ENCODE measurements at regions not wholly inside any gene's neighbourhood (a gene's known extent, or its start where the extent isn't known, plus 50 kb on each side); places are given as distances from the start of the nearest gene placed in this dataset.

DNA sequence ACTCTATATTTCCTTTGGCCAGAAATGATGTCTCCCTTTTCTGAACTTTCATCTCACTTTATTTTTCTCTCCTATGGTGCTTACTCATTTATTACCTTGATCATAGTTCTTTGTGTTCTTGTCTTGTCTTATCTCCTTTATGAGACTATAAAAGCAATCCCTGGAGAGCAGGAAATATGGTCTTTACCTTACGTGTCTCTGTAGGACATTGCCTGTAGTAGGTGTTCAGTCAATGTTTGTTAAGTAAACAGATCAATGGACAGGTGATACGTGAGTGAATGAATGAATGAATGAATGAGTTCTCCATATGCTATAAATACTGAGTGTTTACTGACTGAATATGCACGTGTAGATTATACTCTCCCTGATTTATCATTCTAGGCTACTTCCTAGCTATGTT lies 193.7 kb upstream of the HMGA2 start:
- no peak for DNase-seq (ENCODE audit: low spot score)

DNA sequence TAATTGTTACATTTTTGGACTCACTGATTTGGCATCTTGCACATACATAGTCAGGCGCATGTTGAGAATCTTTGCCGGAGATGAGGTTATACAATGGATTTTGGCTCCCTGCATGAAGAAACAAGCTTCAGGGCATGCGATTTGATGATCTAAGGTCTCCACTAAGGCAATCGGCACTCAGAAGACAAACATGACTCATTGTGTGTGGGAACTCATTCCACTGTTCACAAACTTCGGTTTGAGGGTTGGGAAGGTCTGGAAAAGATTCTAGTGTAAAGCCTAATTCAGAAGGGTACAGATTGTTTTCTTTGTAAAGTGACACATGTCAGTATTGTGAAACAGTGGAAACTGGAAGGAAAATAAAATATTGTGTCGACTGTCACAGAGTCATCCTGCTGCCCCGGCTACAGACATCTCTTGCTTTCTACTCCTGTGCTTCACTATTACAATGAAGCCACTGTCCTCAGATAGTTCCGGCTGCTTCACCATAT lies 192.6 kb upstream of the HMGA2 start:
- DNase-seq (ENCODE audit: low spot score) = no peak

DNA sequence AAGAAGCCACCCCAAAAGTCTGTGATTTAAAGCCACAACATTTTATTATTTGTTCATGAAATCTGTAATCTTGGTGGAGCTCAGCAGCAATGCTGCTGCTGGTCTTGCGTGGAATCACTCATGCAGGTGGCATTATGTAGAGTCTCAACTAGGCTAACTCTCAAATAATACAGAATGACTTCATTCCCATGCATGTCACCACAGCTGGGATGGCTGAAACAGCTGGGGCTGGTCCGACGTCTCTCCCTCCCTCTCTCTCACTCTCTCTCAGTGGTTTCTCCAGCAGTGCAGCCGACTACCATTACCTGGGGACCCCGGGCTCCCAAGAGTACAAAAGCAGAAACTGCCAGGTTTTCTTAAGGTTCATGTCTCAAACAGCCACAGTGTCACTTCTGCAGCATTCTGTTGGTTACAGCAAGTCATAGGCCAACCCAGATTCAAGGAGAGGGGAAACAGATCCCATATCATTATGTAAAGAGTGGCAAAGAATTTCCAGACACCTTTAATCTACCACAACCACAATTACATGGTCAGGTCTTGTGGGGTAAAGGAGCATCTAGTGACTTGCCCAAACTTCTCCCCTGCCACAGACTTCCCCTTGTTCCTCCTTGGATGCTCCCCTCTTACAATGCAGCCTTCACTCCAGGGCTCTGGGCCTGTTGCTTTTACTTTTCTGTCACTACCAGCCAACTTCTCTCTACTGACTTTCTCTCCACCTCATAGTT lies 192.0 kb upstream of the HMGA2 start:
- no peak for DNase-seq (ENCODE audit: low spot score)

DNA sequence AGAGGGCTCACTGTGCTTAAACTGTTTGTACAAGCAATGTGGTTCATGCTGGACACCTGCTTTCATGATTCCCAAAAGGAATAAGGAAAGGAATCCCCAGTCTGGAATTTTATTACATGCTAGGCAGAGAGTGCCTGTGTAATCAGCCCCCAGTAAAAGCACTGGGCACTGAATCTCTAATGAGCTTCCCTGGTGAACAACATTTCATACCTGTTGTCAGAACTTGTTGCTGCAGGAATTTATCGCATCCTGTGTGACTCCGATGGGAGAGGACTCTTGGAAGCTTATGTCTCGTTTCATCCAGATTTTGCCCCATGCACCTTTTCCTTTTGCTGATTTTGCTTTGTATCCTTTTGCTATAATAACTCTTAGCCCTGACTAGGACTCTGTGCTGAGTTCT lies 190.2 kb upstream of the HMGA2 start:
- no peak for DNase-seq (ENCODE audit: low spot score)

DNA sequence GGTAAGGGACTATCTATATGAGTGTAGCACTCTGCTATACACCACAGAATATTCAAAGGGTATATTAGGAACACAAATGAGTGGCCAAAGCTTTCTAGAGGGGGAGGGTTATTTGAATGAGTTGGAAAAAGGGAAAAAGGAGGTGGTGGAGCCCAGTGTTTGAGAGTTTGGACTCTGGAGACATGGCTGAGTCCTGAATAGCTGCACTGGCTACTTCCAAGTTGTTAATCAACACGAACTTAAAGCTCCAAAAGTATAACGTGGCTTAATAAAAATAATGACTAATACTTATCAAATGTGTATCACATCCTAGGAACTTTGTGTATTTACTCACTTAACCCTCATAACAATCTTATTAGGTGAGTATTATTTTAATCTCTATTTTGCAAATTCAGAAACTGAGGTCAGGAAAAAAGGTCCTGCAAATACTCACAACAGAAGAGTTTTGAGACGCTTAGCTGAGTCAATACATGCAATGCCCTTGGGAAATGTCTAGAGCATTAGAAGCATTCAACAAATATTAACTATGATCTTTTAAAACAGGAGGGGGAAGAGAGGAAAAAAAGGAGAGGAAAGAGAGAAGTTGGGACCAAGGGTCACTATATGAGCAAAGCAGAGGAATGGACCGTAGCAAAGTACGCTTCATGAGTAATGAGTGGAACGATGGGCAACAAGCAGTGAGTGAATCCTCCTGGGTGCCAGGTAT lies 189.5 kb upstream of the HMGA2 start:
- DNase-seq (ENCODE audit: low spot score) = no peak

DNA sequence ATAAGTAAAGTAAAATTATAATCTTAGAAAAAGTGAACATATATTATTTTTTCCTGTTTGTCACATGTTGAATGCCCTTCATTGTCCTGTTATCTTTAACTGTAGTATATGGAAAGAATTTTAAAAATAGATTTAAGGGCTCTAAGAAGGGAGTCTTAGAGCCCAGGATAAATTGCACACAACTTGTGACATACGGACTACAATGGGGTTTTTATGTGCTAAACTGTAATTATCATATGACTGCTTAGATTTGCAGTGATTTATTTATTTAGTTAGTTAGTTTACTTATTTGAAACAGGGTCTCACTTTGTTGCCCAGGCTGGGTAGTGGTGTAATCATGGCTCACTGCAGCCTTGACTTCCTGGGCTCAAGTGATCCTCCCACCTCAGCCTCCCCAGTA lies 187.8 kb upstream of the HMGA2 start:
- DNase-seq (ENCODE audit: low spot score) = no peak

DNA sequence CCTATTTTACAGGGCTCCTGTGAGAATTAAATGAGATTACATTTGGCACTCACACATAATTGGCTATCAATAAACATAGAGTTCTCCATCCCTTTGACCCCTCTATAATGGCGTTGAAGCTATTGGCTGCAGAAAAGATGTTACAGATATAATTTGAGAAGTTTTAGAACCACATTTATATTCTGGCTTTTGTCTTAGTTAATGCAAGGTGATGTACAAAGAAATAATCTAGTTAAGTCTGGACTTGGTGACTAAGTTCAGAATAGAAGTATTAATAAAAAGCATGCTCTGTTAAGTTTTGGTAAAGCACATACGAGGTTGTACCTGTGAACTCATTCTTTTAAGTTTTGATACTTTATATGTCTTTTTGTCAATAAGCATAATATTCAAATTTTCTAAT lies 187.1 kb upstream of the HMGA2 start:
- no peak for DNase-seq (ENCODE audit: low spot score)

DNA sequence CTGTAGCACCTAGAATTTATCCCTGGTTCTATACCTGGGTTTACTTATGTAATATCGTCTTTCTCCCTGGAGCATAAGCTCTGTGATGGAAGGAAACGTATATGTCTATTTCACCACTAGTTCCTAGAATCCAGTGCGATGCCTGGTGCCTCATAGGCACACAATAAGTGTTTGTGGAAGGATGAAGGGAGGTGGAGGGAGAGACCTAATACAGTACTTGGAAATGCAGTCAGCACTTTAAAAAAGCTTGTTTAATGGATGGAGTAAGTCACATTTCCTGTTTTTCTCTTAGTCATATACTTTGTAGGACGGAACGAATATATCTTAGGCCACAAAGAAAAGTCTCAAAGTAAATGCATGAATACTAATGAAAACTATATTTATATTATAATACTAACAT lies 186.5 kb upstream of the HMGA2 start:
- DNase-seq (ENCODE audit: low spot score) = no peak

DNA sequence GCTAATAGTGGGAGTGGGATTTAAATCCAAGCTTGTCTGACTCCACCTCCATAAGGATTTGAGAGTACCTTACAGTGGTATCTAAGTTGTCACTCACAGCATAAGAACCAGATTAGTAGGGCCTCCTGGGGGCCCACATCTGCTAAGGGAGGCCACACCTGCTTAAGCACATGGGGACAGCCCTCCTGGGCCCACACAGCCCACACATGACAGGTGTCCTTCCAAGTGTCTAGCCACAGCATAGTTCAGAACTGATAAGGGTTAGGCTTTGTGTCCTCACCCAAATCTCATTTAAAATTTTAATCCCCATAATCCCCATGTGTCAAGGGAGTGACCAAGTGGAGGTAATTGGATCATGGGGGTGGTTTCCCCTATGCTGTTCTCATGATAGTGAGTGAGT lies 186.0 kb upstream of the HMGA2 start:
- no peak for DNase-seq (ENCODE audit: low spot score)

DNA sequence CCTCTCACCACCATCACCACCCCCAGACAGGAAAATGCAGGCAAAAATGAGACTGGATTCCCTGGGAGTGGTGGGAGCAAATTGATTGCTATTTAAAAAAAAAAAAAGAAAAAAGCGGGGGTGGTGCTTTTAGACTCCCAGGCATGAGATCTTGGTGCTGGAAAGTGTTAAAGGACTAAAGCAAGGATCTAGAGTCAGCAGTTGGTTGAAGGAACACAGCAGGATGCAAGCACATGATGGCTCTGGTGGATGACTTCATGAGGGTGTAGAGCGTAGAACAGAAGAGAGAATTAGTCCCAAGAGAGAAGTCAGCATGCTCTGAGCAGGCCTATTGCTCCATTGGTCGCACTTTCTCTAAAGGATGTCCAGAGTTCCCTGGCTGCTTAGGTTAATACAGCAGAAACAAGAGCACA lies 183.8 kb upstream of the HMGA2 start:
- DNase-seq (ENCODE audit: low spot score) = no peak

DNA sequence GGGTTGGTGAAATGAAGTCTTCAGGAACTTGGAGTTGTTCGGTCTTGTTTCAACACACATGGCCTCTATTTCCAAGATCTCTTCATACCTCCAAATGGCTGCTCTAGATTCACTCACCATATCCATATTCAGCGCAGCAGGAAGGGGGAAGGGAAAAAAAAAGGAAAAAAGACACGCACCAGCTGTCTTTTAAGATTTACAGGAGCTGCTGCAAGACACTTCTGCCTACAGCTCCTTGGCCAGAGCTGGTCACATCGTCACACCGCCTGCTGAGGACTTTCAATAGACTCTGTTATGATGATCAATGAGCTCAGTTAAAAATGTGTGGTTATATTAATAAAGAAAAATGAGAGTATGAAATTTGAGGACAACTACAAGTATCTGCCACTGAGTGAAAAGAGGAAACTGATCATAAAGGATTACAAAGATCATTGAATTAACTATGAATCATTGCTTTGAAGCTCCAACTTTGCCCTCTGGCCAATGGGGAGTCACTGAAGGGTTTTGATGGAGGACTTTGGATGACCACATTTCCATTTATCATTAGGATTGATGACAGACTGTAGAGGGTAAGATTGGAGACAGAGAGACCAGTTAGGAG lies 182.1 kb upstream of the HMGA2 start:
- DNase-seq (ENCODE audit: low spot score) = no peak

DNA sequence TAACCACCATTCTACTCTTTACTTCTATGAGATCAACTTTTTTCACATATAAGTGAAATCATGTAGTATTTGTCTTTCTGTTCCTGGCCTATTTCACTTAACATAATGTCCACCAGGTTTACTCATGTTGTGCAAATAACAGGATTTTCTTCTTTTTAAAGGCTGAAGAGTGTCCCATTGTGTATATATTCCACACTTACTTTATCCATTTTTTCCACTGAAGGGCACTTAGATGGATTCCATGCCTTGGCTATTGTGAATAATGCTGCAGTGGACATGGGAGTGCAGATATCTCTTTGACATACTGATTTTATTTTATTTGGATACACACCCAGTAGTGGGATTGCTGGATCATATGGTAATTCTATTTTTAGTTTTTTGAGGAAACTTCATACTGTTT lies 181.1 kb upstream of the HMGA2 start:
- no peak for DNase-seq (ENCODE audit: low spot score)

DNA sequence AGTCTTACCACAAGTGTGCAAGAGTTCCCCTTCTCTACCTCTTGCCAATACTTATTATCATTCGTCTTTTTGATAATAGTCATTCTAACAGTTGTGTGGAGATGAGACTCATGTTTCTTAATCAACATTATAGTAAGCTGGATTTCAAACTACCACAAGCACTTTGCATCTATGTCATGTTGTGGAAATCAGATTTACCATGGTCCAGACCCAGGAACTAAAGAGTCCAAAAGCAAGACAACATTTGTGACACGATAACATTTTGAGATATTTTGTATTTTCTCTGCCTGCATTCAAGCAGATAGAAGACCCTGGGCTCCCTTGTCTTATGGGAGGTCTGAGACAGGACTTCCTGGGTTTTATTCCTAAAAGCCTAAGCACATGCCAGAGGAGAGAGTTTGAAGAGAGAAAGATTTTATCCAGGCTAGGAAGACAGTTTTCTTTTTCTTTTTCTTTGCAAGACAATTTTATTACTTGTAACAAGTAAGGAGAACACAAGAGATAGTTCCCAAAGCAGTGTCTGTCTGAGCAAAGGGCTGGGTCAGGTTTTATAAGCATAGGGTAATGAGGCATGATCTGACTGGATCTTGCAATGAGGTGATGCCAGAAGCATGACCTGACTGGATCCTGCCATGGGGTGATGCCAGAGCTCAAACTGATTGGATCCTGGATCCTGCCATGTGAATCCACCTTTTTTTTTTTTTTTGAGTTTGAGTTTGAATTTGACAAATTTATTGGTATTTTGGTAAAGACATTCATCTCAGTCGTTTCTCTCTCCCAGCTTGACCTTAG lies 180.5 kb upstream of the HMGA2 start:
- no peak for DNase-seq (ENCODE audit: low spot score)

DNA sequence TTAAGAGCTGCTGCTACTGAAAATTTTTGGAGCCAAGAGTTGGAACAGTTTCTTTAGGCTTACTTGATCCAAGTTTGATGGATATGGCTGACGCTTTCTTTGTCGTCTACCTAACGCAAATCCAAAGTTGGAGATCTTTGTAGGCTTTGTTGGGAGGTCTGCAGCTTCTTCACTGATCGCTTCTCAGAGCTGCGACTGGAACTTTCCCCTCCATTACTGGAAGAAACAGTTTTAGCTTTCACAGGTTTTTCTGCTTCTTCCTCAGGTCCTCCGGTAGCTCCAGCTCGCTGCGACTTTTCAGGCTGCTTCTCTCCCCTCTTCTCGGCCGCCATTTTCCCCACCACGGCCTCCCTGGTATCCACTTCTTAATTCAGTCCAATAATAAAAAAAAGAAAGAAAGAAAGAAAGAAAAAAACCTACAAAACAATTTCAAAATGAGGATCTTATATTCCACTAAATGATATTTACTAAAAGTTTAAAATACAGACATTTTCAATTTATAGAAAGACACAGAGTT lies 178.1 kb upstream of the HMGA2 start:
- no peak for DNase-seq (ENCODE audit: low spot score)

DNA sequence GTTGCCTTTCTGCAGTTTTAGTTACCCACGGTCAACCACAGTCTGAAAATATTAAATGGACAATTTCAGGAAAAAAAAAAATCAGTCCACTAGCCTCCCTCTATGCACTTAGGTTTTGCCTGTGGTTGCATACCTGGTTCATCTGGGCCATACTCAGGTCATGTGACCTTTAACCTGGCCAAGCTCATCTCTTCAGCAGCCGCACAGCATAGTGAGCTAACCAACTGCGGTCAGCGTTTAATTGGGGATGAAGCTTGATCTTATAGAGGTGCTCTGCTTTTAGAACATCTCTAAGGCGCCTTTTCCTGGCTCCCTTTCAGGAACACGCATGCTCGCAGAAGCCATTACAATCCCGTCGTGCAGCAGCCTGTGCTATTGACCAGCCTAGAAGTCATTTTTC lies 177.2 kb upstream of the HMGA2 start:
- DNase-seq (ENCODE audit: low spot score) = no peak

DNA sequence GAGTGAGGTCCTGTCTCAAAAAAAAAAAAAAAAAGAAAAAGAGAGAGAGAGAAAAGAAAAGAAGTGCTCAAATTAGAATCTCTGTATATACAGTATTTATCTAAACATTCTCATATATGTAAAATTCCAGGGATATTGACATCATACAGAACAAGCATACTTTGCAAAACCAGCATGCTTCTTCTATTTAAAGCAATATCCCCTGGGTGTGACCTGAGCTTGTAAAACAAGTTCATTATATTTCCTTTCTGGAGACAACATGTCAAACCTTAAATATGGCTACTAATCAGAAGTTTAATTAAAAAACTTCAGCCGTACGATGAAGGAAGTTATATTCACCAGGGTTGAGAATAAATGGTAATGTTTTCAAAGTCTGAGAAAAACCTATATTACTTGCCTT lies 175.8 kb upstream of the HMGA2 start:
- no peak for DNase-seq (ENCODE audit: low spot score)

DNA sequence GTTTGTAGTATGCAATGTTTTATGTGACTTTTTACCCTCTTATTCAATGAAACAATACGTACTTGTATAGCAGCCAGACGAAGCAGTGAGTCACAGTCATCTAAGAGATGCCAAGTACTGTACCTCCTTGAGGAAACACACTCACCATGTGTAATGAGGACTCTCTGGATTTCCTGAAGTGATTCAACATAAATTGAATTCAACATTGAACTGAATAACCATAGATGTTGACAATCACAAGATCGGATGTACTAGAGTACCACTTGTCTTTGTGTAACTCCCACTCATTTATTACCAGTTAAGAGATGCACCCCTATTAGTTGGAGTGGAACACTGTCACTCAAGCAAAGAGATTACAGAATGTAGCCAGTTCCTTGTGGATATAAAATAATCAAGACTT lies 175.2 kb upstream of the HMGA2 start:
- DNase-seq (ENCODE audit: low spot score) = no peak

DNA sequence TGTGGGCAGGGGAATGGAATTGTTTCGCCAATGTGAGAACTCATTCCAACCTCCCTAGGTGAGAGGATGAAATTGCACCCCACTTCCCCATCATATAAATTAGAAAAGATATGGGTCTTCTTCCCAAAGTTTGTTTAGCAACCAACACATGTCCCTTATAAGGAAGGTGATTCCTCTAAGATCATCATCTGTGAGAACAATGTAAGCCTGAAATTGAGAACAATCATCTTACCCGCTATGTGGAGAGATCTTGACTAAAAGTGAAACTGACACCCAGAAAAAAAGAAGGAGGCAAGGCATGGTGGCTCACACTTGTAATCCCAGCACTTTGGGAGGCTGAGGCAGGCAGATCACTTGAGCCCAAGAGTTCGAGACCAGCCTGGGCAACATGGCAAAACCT lies 173.2 kb upstream of the HMGA2 start:
- no peak for DNase-seq (ENCODE audit: low spot score)

DNA sequence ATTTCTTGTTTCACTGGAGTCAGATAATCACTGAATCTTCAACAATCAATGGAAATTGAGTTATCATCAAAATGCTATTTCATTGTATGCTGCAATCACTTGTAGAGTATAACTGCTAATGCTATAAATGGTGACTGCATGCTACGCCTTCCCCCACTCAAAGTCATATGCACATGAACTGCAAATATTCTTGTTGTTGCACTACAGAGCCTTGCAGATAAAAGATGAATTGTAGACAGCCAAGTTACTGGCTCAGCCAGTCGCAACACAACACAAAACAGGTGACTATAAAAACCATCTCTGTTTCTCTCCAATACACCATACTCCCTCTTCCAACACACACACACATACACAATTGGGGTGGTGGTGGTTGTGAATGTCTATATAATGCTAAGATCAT lies 171.0 kb upstream of the HMGA2 start:
- DNase-seq (ENCODE audit: low spot score) = no peak

DNA sequence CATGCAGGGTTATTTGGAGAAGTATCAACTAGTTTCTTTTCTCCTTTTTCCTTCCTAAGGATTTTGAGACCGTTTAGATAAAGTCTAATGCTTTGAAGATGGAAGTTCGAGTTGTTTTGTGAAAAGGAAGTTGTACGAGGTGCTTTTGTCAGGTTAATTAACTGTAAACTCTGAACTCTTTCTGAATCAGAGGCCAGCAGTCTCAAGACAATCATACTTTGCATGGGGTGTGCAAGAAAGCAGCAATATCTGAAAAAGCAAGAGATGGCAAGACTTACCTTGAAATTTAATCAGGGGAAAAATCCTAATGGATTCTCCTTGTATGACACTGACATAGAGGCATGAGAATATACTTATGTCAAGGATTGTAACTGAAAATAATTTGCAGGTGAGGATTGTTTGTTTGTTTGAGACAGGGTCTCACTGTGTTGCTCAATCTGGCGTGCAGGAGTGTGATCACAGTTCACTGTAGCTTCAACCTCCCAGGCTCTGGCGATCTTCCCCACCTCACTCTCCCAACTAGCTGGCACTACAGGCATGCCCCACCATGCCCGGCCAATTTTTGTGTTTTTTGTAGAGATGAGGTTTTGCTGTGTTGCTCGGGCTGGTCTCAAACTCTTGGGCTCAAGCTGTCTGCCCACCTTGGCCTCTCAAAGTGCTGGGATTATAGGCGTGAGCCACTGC lies 170.2 kb upstream of the HMGA2 start:
- no peak for DNase-seq (ENCODE audit: low spot score)

DNA sequence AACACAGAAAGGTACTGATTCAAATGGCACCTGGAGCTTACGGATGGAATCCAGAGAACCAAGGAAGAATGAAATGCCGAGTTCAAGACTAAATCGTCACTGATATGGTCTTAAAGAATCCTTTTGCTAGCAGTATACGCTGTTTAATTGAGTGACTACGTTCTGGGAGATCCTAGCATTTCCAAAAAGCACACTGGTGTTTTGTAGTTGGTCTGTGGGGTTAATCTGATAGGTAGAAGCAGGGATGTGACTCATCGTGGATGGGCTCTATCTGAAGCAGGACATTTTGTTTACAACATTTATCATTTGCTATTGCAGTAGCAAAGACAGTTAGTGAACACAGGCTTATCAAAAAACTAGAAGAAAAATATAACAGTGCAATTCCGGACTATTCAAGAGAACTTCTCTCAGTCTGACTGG lies 169.2 kb upstream of the HMGA2 start:
- no peak for DNase-seq (ENCODE audit: low spot score)
